PFSK-1 (cell line): ENCODE measurements at regions not wholly inside any gene's neighbourhood (a gene's known extent, or its start where the extent isn't known, plus 50 kb on each side); places are given as distances from the start of the nearest gene placed in this dataset.

Source experiments
- POLR2AphosphoS5 ChIP-seq: IDR thresholded peaks from 2 replicates; pipeline ENCODE4 v1.6.1; 2012; ENCODE audit warnings: low read depth, mild to moderate bottlenecking, control low read depth, low read length, moderate library complexity
- TAF1 ChIP-seq: IDR thresholded peaks from 2 replicates; pipeline ENCODE4 v1.6.1; 2012; ENCODE audit warnings: low read length, control low read depth, borderline replicate concordance; ENCODE audit not compliant: insufficient read depth

GRCh38 chr9:99449726-99450125 is 227.6 kb downstream of the SEC61B start:
- TF ChIP-seq POLR2AphosphoS5 (no peak), TAF1 (no peak)
